ENCODE measurements at regions not wholly inside any gene's neighbourhood (a gene's known extent, or its start where the extent isn't known, plus 50 kb on each side); places are given as distances from the start of the nearest gene placed in this dataset.
"Not testable (repeated sequence)": the region's sequence is repeated elsewhere in the genome, so short reads cannot be mapped to it uniquely, and the experiment has no call there.

DNA sequence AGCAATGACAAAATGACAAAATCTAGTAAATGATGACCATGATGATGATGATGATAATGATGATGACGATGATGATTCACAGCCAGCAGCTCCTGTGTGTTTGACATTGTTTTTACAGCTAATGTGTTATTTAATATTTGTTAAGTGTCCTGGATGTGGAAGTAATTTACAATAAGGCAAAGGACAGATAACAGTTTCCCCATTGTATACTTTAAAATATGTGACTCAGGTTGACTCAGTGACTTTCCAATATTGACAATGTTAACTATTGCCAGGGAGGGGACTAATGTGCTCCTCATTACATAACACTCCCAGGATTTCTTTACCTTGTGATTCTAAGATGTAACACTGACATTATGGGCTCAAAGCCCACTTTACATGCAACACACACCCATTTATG, 602.2 kb downstream of the FBXO15 start:
- in situ Hi-C loops (cut with HindIII; ENCODE audit: low sequenced_read_pairs): no loop called here

DNA sequence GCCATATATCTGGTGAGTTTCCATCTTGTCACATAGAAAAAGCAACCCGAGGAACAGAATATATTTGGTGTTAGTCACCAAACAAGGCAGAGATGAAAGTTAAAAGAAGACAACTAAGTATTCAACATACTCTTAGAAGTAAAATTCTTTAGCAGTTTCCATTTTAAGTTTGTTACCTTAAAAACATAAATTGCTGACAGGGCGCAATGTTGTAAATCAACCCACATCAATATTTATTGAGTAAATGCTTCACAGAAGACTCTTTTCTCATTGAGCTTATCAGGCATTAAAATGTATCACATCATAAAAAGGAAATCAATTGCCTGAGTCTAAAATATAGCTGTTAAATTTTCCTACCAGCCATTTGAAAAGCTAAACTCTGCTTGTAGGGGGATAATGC, 603.0 kb downstream of the FBXO15 start:
- in situ Hi-C loops (cut with HindIII; ENCODE audit: low sequenced_read_pairs): no loop called here
- no peak for DNase-seq (ENCODE audit: low spot score)

More for the DNA sequence above, 602.2 kb downstream of the FBXO15 start:
- DNase-seq (ENCODE audit: low spot score): no peak

DNA sequence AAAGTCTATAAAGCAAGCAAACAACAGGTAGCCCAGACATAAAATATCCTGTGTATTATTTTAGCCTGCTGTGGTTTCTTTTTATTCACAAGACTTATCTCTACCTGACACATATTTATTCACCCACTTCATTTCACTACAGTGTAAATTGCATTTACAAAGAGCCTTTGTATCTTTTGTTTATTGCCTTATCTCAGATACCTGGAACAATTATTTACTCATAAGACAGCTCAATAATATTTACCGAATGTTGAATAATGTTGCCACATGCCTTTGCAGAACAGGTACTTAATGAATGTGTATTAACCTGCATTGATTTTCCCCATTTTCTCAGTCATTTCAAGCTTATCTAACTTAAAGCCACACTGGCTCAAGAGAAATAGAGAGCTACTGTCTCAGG, 603.6 kb downstream of the FBXO15 start:
- no peak for DNase-seq (ENCODE audit: low spot score)
- in situ Hi-C loops (cut with HindIII; ENCODE audit: low sequenced_read_pairs): no loop called here

DNA sequence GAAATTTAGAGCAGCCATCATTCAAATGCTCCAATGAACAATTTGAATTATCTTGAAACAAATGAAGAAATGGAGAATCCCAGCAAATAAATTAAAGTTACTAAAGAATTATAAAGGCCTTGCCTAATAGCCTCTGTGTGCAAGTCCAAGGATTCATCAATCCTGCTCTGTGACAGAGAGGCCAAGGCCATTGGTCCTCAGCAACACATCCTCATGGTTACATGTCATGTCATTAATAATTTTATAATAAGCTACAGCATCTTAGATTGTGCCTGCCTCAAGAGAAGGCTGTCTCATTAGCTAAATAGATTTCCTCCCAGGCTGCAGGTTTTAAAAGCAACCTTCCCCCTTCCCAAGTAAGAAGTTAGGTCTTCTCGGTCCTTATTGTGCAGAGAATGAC, 611.6 kb downstream of the FBXO15 start:
- in situ Hi-C loops (cut with HindIII; ENCODE audit: low sequenced_read_pairs): no loop called here

DNA sequence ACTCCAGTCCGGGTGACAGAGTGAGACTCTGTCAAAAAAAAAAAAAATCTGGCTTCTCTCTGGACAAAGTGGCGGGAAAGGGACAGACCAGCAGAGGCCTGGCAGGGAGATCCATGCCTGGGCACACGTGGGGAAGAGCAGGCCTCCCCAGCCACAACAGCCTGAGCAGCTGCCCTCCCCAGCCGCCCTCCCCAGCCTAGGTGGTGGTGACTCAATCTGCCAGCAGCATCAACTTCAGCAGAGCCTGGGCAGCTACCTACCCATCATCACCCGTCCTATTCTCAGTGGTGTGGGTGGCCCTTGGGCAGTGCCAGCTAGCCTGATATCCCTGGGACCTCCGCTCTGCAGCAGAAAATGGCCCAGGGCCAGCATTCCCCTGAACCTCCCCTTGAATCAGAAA, 612.4 kb downstream of the FBXO15 start:
- in situ Hi-C loops (cut with HindIII; ENCODE audit: low sequenced_read_pairs): no loop called here
- no peak for DNase-seq (ENCODE audit: low spot score)

More for the DNA sequence above, 611.6 kb downstream of the FBXO15 start:
- no peak for DNase-seq (ENCODE audit: low spot score)

DNA sequence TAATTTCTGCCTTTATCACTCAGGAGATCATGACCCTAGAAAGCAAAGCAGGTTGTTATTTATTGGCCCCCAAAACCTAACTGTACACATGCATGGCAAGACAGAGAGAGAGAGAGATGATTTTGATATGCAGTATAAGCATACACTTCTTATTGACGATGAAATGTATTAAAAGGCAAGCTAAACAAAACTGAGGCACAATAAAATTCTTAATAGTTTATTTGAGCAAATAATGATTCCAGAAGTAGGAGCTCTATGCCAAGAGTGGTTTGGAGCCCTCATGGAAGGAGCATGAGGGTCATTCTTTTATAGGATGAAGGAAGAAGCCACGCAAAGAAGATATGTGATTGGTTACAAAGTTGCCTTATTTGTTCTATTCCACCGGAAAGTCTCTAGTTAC, 616.0 kb downstream of the FBXO15 start:
- in situ Hi-C loops (cut with HindIII; ENCODE audit: low sequenced_read_pairs): no loop called here
- no peak for DNase-seq (ENCODE audit: low spot score)

DNA sequence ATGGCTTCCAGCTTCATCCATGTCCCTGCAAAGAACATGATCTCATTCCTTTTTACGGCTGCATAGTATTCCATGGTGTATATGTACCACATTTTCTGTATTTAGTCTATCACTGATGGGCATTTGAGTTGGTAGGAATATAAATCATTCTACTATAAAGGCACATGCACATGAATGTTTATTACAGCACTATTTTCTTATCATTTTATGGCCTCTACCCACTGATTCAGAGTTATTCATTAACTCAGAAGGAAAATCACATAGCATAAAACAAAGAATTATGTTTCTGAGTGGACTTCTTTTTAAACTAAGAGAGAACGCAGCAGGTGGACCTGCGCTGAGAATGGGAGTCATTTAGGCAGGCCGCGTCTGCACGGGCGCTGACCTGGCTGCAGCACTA, 619.6 kb downstream of the FBXO15 start:
- in situ Hi-C loops (cut with HindIII; ENCODE audit: low sequenced_read_pairs): no loop called here

DNA sequence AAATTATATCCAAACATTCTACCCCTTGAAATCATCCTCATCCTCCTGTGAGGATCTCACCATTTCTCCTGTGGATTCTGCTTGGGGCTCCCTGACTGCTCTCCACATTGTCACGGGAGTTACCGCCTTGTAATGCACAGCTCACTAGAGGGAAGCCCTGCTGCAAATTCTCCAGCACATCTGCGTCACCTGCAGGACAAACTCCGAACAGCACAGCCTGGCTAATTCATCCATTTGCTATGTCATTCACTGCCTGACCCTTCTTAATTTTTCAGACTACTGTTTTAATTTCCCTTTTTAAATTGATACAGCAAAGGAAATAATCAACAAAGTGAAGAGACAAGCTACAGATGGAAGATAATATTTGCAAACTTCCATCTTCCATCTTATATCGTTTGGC, 627.4 kb downstream of the FBXO15 start:
- in situ Hi-C loops (cut with HindIII; ENCODE audit: low sequenced_read_pairs): no loop called here
- DNase-seq (ENCODE audit: low spot score): no peak

More for the DNA sequence above, 619.6 kb downstream of the FBXO15 start:
- no peak for DNase-seq (ENCODE audit: low spot score)

DNA sequence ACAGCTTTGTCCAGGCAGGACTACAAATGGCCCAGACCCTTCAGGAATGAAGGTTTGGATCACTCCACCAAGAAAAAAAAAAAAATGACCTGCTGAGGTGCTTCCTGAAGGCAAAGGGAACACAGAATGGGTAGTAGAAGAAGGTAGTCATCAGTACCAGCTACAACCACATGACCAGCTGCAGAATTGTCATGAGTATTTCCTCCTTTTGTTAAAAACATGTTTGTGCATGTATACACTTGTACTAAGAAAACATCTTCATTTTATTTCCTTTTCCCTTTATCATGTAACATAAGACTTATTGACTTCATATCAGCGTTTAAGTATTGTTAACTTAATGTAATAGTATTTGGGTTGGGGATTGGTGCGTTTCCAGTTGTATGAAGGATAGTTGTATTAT, 631.6 kb downstream of the FBXO15 start:
- in situ Hi-C loops (cut with HindIII; ENCODE audit: low sequenced_read_pairs); DNase-seq (ENCODE audit: low spot score): not testable (repeated sequence)

DNA sequence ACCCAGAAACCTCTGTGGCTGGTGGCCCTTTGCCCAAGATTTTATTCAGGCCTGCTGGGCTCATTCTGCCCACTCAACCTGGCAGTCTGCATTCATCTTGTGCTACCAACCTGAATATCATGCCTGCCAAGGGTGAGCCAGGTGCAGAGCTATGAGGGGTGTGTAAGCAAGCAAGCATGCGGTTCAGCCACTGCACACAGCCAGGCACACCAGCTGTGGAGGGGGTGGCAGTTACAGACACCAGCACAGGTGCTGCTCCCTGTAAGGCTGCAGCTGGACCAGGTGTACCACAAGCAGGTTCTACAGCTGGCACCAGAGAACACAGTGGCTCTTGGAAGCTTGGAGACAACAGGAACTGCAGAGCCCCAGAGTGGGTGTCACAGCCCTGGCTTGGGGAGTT, 633.2 kb downstream of the FBXO15 start:
- DNase-seq (ENCODE audit: low spot score): no peak
- in situ Hi-C loops (cut with HindIII; ENCODE audit: low sequenced_read_pairs): no loop called here

DNA sequence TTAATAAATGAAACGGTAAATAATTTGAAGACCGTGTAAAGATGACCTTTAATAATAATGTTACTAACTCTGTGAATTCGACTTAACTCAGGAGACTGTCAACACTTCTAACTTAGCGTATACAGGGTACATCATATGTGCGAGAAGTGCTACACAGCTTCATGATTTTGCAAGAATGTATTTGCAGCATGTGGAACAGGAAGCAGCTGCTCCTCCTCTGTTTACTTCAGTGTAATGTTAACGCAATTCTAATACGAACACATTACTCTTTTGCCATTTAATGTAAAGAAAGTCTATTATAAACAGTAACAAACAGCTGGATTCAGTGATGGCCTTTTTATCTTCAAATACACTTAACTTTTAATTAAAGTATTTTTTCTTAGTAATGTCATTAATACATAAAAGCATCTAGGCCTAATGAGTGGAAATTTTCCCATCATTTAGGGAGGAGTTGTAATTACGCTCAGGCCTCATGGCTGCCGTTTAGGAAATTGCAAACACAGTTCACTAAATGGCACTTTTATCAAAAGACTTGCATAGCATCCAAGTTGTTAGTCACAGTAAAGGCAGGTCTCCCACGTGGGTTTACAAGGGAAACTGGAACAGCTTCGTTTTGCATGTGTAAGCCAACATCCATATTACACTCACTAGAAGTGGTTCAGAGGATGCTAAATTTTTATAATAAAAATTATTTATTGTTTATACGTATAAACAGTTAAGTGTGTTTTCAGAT, 635.7 kb downstream of the FBXO15 start:
- in situ Hi-C loops (cut with HindIII; ENCODE audit: low sequenced_read_pairs): no loop called here
- no peak for DNase-seq (ENCODE audit: low spot score)

DNA sequence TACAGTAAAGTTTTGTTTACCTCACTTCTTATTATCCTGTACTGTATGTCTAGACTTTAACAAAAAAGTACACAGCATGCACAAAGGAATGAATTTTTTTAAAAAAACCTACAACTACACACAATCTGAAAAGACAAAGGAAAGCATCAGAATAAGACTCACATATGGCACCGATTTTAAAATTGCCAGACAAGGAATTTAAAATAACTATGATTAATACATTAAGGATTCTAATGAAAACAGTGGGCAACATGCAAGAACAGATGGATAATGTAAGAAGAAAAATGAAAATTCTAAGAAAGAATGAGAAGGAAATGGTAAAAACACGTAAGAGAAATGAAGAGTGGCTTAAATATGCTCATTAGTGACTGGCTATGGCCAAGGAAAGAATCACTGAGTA, 638.2 kb downstream of the FBXO15 start:
- in situ Hi-C loops (cut with HindIII; ENCODE audit: low sequenced_read_pairs): no loop called here
- no peak for DNase-seq (ENCODE audit: low spot score)

DNA sequence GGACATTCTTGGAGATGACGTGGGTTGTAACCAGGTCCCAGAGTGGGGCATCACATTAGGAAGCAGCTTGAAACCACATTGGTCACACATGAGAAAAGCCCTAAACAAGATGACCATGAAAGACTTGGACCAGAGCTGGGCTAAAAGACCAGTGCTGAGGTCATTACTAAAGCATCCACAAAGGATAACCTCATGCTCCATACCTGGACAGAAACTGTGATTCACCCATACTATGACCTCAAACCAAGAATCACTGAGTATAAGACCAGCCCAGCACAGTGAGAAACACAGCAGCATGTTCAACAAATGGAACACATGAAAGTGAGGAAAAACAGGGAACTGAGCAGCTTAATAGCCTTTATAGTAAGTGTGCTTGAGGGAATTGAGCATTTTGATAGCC, 635.5 kb upstream of the NETO1 start:
- in situ Hi-C loops (cut with HindIII; ENCODE audit: low sequenced_read_pairs): no loop called here
- DNase-seq (ENCODE audit: low spot score): no peak

DNA sequence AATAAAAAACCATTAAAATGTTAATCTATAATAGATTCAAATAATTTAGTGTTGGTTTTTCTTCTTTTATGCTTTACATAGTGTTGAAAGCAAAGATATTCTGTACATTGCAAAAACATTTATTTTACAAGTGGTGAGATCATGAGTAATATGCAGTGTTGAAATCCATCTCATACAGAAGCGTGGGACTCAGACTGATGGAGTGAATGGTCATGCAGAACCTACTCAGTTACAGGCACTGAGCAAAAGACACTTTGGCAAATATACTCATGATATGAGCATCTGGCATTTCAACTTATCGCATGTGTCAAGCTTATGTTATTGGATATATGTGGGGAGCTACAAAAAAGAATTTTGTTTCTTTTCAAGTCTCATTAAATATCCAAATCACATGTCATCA, 620.2 kb upstream of the NETO1 start:
- in situ Hi-C loops (cut with HindIII; ENCODE audit: low sequenced_read_pairs): no loop called here
- no peak for DNase-seq (ENCODE audit: low spot score)

DNA sequence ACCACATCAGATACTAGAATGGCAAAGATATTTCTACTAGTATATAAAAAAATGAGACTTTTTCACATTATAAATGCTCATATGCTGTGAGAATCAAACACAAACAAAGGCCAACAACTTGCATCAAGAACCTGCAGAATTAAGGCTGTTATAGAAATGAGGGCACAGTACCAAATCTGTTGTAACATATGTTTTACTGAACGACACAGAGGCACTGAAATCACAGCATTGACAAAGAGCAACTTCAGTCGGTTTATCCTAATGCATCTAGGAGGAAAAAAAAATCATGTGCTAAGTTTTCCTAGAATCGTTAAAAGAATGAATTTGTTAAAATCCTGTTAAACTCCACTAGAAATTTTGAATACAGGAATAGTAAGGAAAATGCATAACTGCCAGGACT, 617.4 kb upstream of the NETO1 start:
- in situ Hi-C loops (cut with HindIII; ENCODE audit: low sequenced_read_pairs): no loop called here
- no peak for DNase-seq (ENCODE audit: low spot score)

DNA sequence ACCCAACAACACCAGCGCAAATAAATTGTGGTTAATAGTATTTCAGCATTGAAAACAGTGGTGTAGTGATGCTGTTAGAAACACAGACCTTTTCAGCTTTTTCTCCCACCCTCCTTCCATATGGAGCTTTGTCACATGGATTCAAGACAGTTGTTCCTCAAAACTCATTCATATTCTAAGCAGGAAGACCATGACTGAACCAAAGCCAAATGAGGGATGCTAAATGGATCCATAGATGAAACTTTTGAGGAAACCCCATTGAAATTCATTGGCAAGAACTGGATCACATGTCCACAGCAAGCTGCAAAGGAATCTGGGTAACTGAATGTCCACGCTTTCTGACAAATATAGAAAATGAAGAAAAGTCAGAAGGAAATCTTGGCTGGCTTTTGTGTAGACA, 615.1 kb upstream of the NETO1 start:
- in situ Hi-C loops (cut with HindIII; ENCODE audit: low sequenced_read_pairs): no loop called here
- DNase-seq (ENCODE audit: low spot score): no peak

DNA sequence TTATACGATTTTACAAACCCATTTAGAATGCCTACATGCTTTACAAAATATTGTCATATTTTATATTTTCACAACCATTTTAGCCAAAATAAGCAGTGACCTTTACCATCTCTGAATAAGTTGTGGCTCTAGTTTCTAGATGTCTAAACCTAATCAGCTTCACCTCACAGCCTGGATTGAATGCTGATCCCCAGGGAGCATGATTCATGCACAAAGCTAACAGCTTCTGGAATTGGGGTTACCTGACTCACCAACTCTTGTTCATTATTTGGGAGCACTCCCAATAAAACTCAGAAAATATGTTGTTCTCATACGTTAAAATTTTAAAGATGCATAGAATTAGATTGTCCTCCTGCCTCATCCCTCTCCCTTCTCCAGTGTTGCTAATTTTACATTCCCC, 611.7 kb upstream of the NETO1 start:
- in situ Hi-C loops (cut with HindIII; ENCODE audit: low sequenced_read_pairs): no loop called here
- DNase-seq (ENCODE audit: low spot score): no peak

DNA sequence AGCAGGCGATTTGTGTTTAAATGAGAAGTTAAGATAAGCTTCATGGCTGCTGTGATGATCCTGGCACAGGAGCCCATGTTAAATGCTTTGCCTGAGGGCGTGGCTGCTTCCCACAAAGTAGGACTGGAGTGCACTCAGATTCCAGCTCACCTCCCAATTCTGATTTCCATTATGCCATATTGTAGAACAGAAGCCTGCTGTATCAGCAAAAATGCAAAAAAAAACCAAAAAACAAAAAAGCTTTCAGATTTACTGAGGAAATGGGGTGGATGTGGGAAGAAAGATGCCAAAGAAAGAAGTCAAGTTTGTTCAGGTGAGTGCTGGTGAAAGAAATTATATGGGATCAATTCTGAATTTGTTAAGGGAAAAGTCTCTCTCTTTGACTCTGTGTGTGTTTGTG, 610.4 kb upstream of the NETO1 start:
- DNase-seq (ENCODE audit: low spot score): no peak
- in situ Hi-C loops (cut with HindIII; ENCODE audit: low sequenced_read_pairs): no loop called here

DNA sequence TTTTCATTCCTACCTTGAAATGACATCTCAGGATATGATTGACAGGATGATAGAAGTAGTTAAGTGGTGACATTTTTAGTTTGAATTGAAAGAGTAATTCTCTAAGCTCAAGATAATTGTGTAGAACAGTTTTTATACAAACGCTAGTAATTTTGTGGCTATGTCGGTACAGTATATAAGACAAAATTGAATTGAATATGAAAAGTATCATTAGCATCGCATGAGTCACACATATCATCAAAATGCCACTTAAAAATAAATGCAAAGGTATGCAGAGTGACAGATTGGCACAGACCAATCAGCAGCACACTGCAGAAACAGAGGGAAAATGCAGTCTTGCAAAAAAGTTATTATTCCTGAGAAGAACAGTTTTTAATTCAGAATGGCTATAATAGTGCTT, 608.2 kb upstream of the NETO1 start:
- in situ Hi-C loops (cut with HindIII; ENCODE audit: low sequenced_read_pairs): no loop called here
- no peak for DNase-seq (ENCODE audit: low spot score)

DNA sequence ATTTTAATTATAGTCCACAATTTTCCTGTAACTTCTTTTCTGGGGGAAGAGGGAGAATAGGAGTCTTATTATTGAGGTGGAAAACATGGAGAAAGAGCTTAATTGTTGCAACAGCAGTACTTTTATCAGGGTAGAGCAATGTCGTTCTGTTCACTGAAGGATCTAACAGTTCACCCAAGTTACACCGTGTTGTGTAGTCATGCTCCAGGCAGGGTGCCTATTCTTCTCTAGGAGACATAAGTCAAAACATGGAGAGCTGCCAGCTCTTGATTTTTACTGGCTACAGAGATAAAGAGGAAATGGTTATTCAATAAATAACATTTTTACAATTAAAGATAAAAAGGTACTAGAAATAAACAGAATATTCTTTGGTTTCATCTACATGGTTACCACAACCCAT, 594.3 kb upstream of the NETO1 start:
- in situ Hi-C loops (cut with HindIII; ENCODE audit: low sequenced_read_pairs): no loop called here
- no peak for DNase-seq (ENCODE audit: low spot score)

DNA sequence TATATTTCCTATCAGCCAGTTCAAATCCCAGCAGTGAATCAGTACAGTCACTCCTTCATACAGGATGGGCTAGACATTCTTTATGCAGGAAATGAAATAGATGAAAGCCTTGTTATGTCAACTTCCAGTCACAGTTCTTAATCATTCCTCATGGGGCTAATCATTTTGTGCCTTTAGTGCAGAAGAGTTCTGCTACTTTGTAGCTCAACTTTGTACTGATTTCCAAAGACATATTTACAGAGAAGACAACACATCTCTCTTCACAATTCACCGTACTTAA, 593.9 kb upstream of the NETO1 start:
- in situ Hi-C loops (cut with HindIII; ENCODE audit: low sequenced_read_pairs): no loop called here

More for the DNA sequence above, 593.9 kb upstream of the NETO1 start:
- no peak for DNase-seq (ENCODE audit: low spot score)
